Osteoblast (primary cell): ENCODE measurements at regions not wholly inside any gene's neighbourhood (a gene's known extent, or its start where the extent isn't known, plus 50 kb on each side); places are given as distances from the start of the nearest gene placed in this dataset.

Experiments
- DNase-seq: peaks from one replicate; pipeline ENCODE4 v3.0.0; 2011; ENCODE audit warnings: low spot score, mixed read lengths; ENCODE audit not compliant: insufficient read length; ENCODE audit errors: missing footprints
- H2AFZ ChIP-seq: 2 replicates; pipeline ENCODE4 v1.6.0; 2011; ENCODE audit warnings: mild to moderate bottlenecking, low read length
- H3K27ac ChIP-seq: 2 replicates; pipeline ENCODE4 v1.5.1; 2011; ENCODE audit warnings: mild to moderate bottlenecking, low read depth, low read length, moderate library complexity
- H3K27me3 ChIP-seq: 2 replicates; pipeline ENCODE4 v1.6.0; 2012; ENCODE audit warnings: mild to moderate bottlenecking, control low read depth, inconsistent platforms, low read length, moderate library complexity; ENCODE audit not compliant: insufficient read depth
- H3K36me3 ChIP-seq: 2 replicates; pipeline ENCODE4 v1.5.1; 2011; ENCODE audit warnings: mild to moderate bottlenecking, low read length, control low read depth, moderate library complexity; ENCODE audit not compliant: insufficient read depth
- H3K4me1 ChIP-seq: 2 replicates; pipeline ENCODE4 v1.5.1; 2011; ENCODE audit warnings: mild to moderate bottlenecking, low read length, control low read depth, moderate library complexity; ENCODE audit not compliant: insufficient read depth
- H3K4me2 ChIP-seq: 2 replicates; pipeline ENCODE4 v1.6.0; 2011; ENCODE audit warnings: mild to moderate bottlenecking, low read length; ENCODE audit not compliant: insufficient read depth
- H3K4me3 ChIP-seq: fragments of 200-600 bp; sonication (generic); 3 replicates; pipeline ENCODE4 v1.5.1; 2012; ENCODE audit warnings: mild to moderate bottlenecking, low read length, inconsistent platforms; ENCODE audit not compliant: insufficient read depth
- H3K79me2 ChIP-seq: 2 replicates; pipeline ENCODE4 v1.6.0; 2012; ENCODE audit warnings: mild to moderate bottlenecking, low read length, control low read depth, inconsistent platforms; ENCODE audit not compliant: insufficient read depth
- H3K9me3 ChIP-seq: 2 replicates; pipeline ENCODE4 v1.5.1; 2011; ENCODE audit warnings: low read depth, low read length, control low read depth
- H4K20me1 ChIP-seq: 2 replicates; pipeline ENCODE4 v1.6.0; 2012; ENCODE audit warnings: mild to moderate bottlenecking, low read length, control low read depth; ENCODE audit not compliant: insufficient read depth
- CTCF ChIP-seq: IDR thresholded peaks from 2 replicates; pipeline ENCODE4 v1.5.1; 2011; ENCODE audit warnings: mild to moderate bottlenecking, low read depth, low read length, moderate library complexity; ENCODE audit errors: extremely low read depth

DNA sequence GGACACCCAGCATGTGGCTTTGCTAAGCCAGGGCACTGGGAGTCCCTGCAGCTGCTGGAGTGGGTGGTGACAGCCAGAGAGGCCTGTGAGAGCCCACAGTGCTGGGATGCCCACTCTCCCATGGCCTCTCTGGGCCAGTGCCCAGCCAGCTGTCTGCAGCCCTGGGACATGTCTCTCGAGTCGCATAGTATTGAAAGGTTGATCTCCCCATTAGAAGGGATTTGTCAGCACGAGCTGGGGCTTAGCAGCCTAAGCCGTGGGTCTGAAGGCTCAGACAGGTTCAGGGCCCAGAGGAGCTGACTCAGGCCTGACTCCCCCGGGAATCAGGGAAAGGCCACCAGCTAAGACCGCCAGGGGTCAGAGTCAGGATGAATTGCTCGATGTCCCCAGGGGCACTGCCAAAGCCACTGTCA lies 53.5 kb downstream of the FOXD2 start:
- TF ChIP-seq CTCF = no peak
- Histone ChIP-seq H3K9me3 (no peaks in the 10 kb centered on the region), H2AFZ (no peak overlapping the region), H3K79me2 (no peaks in the 10 kb centered on the region), H4K20me1 (no peaks in the 10 kb centered on the region), H3K36me3 (no peaks in the 10 kb centered on the region), H3K4me3 (no peak overlapping the region), H3K27me3 (no peaks in the 10 kb centered on the region), H3K4me2 (no peak overlapping the region), H3K27ac (no peak overlapping the region), H3K4me1 (no peaks in the 10 kb centered on the region)
- no peak for DNase-seq

- no peaks in the 10 kb centered on the region for H3K36me3 ChIP-seq
- H4K20me1 ChIP-seq = no peaks in the 10 kb centered on the region
- no peak for DNase-seq
- H3K79me2 ChIP-seq = no peaks in the 10 kb centered on the region
- H2AFZ ChIP-seq = no peak overlapping the region
- no peaks in the 10 kb centered on the region for H3K27me3 ChIP-seq
- H3K27ac ChIP-seq = no peak overlapping the region
- no peak overlapping the region for H3K4me2 ChIP-seq
- no peaks in the 10 kb centered on the region for H3K9me3 ChIP-seq
- no peak for TF ChIP-seq CTCF
- no peak overlapping the region for H3K4me3 ChIP-seq
- no peaks in the 10 kb centered on the region for H3K4me1 ChIP-seq
Measured at GRCh38 chr1:47495176-47495713, 57.4 kb downstream of the FOXD2 start.

- no peak overlapping the region for H3K4me2 ChIP-seq
- no peaks in the 10 kb centered on the region for H3K4me1 ChIP-seq
- DNase-seq = no peak
- H3K9me3 ChIP-seq = no peaks in the 10 kb centered on the region
- H2AFZ ChIP-seq = no peak overlapping the region
- no peaks in the 10 kb centered on the region for H3K36me3 ChIP-seq
- H3K27ac ChIP-seq = no peak overlapping the region
- no peak overlapping the region for H3K4me3 ChIP-seq
- TF ChIP-seq CTCF = no peak
- H4K20me1 ChIP-seq = no peaks in the 10 kb centered on the region
- no peaks in the 10 kb centered on the region for H3K79me2 ChIP-seq
- no peaks in the 10 kb centered on the region for H3K27me3 ChIP-seq
Measured at GRCh38 chr1:47498551-47498950, 60.7 kb downstream of the FOXD2 start.

DNA sequence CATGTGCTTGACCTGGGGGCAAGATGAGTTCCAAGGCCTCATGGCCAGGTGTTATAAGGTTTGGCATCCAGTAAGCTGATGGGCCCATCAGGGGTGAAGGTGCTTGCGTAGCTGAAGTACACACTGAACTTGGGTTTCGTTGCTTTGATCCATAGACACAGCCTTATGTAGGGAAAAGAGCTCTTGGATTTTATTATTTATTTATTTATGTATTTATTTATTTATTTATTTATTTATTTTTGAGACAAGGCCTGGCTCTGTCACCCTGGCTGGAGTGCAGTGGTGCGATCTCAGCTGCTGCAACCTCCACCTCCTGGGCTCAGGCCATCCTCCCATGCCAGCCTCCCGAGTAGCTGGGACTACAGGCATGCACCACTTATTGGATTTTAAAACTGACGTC lies 63.2 kb downstream of the FOXD2 start:
- no peak overlapping the region for H3K4me3 ChIP-seq

More for the DNA sequence above, 63.2 kb downstream of the FOXD2 start:
- no peak overlapping the region for H2AFZ ChIP-seq
- no peak overlapping the region for H3K4me2 ChIP-seq
- no peaks in the 10 kb centered on the region for H3K79me2 ChIP-seq
- H3K27me3 ChIP-seq = peaks cover 3% of the 10 kb centered on the region
- no peak for TF ChIP-seq CTCF
- no peaks in the 10 kb centered on the region for H3K9me3 ChIP-seq
- no peaks in the 10 kb centered on the region for H3K4me1 ChIP-seq
- no peaks in the 10 kb centered on the region for H3K36me3 ChIP-seq
- H4K20me1 ChIP-seq = no peaks in the 10 kb centered on the region
- H3K27ac ChIP-seq = no peak overlapping the region
- DNase-seq = no peak
